ENCODE measurements at regions not wholly inside any gene's neighbourhood (a gene's known extent, or its start where the extent isn't known, plus 50 kb on each side); places are given as distances from the start of the nearest gene placed in this dataset.

DNA sequence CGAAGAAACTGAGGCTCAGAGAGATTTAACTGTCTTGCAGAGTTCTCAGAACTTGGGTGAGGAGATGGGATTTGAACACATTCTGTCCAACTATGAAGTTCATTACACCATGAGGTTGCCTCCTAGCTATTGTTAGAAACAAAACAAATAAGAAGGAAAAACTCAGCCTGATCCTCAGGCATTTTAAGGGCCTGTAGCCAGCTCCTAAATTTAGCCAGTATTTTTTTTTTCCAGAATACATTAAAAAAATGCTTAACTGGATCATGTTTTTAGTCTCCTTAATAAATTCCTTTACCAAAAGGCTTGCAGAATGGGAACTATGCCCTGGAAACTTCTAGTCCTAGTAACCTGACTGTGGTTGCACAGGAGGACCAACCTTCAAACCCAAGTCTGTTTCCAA, 212.0 kb downstream of the CSNK2A3 start:
- FAIRE-seq, result no peak

More for the DNA sequence above, 212.0 kb downstream of the CSNK2A3 start:
- H3K4me2 ChIP-seq (ENCODE audit: insufficient read depth in 1 of 2, low read depth in 2 of 2, low read length in 2 of 2), result no peak overlapping the region
- no peaks in the 10 kb centered on the region for H3K23me2 ChIP-seq (ENCODE audit: low read depth, low read length)
- H3K36me3 ChIP-seq (ENCODE audit: control insufficient read depth in 2 of 4, insufficient read depth in 4 of 4, low read length in 3 of 4), result no peaks in the 10 kb centered on the region
- WGBS, 2 experiments (ENCODE audit: extremely low coverage in 1 of 2, insufficient coverage in 1 of 2, insufficient read length in 1 of 2, insufficient replicate concordance in 2 of 2, low coverage in 1 of 2, low lambda C conversion rate in 2 of 2, missing lambda C conversion rate in 1 of 2), result 88% methylated on average over 1 of the region's 1 CpG; no CpG with 5 or more reads in 1 of the 2 experiments
- H3K23ac ChIP-seq (ENCODE audit: insufficient read length), result no peak overlapping the region
- H3K9ac ChIP-seq (replicated peaks in 1 of 4; ENCODE audit: extremely low read depth in 1 of 4, low read depth in 3 of 4, low read length in 3 of 4), result no peak overlapping the region
- H2BK120ac ChIP-seq (replicated peaks; ENCODE audit: low read depth, low read length), result no peak overlapping the region
- no peak overlapping the region for H2AK5ac ChIP-seq (ENCODE audit: low read depth, low read length)
- peaks cover 0 to 2% (median 0%) of the 10 kb centered on the region in 4 experiments; a peak in 1 of 7 replicates for H3K4me1 ChIP-seq (replicated peaks in 1 of 4; ENCODE audit: control insufficient read depth in 3 of 4, insufficient read depth in 4 of 4, low read length in 3 of 4)
- ChIA-PET POLR2A (ENCODE audit: partially characterized antibody) (interaction anchor here (0.6 kb wide), 1 partner anchor 472 kb away, joined by 3 read pairs; no protein-coding TSS in a partner anchor), CTCF (ENCODE audit: partially characterized antibody) (interaction anchor here (0.9 to 3.7 kb wide), 9 partner anchors 12 to 131 kb away, joined by 3 to 26 read pairs (median 3); no protein-coding TSS in a partner anchor)
- no peak overlapping the region for H2BK5ac ChIP-seq (ENCODE audit: low read depth, low read length)
- no peak overlapping the region for H2BK15ac ChIP-seq (ENCODE audit: low read length)
- H3K4ac ChIP-seq (replicated peaks; ENCODE audit: insufficient read length, low read depth, low read length), result no peak overlapping the region
- no peak overlapping the region for H3K56ac ChIP-seq (replicated peaks; ENCODE audit: insufficient read length, low read depth, low read length)
- H3K27me3 ChIP-seq (replicated peaks in 1 of 4; ENCODE audit: control insufficient read depth in 3 of 4, extremely low read depth in 1 of 4, insufficient read depth in 3 of 4, low read length in 3 of 4), result no peaks in the 10 kb centered on the region
- H2BK20ac ChIP-seq (ENCODE audit: low read length), result no peak overlapping the region
- H4K20me1 ChIP-seq (replicated peaks in 1 of 2; ENCODE audit: control insufficient read depth in 1 of 2, insufficient read depth in 2 of 2, low read length in 2 of 2), result no peaks in the 10 kb centered on the region
- H4K91ac ChIP-seq (replicated peaks; ENCODE audit: insufficient read length, low read length), result no peak overlapping the region
- no peak for DNase-seq (ENCODE audit: low read depth in 1 of 2, low spot score in 2 of 2)
- H3K27ac ChIP-seq (ENCODE audit: low read depth, low read length), result no peak overlapping the region
- no peak overlapping the region for H2AFZ ChIP-seq (ENCODE audit: low read length)
- no peaks in the 10 kb centered on the region for H3K9me3 ChIP-seq (ENCODE audit: insufficient read depth in 2 of 2, low read depth in 1 of 2, low read length in 1 of 2)
- H3K4me3 ChIP-seq (ENCODE audit: extremely low read depth in 1 of 4, insufficient read depth in 2 of 4, low read depth in 3 of 4, low read length in 4 of 4), result no peak overlapping the region
- no peak overlapping the region for H4K8ac ChIP-seq (ENCODE audit: extremely low read depth, insufficient read depth, low read length)
- H3K14ac ChIP-seq (ENCODE audit: insufficient read length), result no peak overlapping the region
- H3K18ac ChIP-seq (ENCODE audit: extremely low read depth, low read length), result no peak overlapping the region
- no peak overlapping the region for H4K5ac ChIP-seq (ENCODE audit: insufficient read length, low read depth, low read length)
- H3K79me1 ChIP-seq (ENCODE audit: low read depth, low read length), result no peaks in the 10 kb centered on the region
- no peak for TF ChIP-seq CREB1 (IDR thresholded peaks at IDR 0.05)
- TF ChIP-seq SP4 (IDR thresholded peaks at IDR 0.05; ENCODE audit: low read length), result no peak
- no peak for TF ChIP-seq CBX5 (IDR thresholded peaks at IDR 0.05; ENCODE audit: low read depth, low read length)
- no peak for TF ChIP-seq SP2 (IDR thresholded peaks at IDR 0.05; ENCODE audit: low read length)
- no peak for TF ChIP-seq MAFK (IDR thresholded peaks at IDR 0.05; ENCODE audit: low read depth, low read length)
- no peak for TF ChIP-seq TBP (IDR thresholded peaks at IDR 0.05; ENCODE audit: low read depth, low read length)
- no peak for TF ChIP-seq NRF1 (IDR thresholded peaks at IDR 0.05; ENCODE audit: low read depth, low read length)
- TF ChIP-seq SAP30 (IDR thresholded peaks at IDR 0.05; ENCODE audit: insufficient read depth, insufficient replicate concordance, low read length), result no peak
- no peak for TF ChIP-seq CEBPB (IDR thresholded peaks at IDR 0.05; ENCODE audit: low read depth, low read length)
- H2BK12ac ChIP-seq (ENCODE audit: low read depth, low read length), result no peak overlapping the region
- H3K79me2 ChIP-seq (ENCODE audit: control insufficient read depth in 1 of 2, insufficient read depth in 2 of 2, low read length in 2 of 2), result no peaks in the 10 kb centered on the region

Data from H1 (cell line).